PC-3 (cell line): ENCODE measurements at regions not wholly inside any gene's neighbourhood (a gene's known extent, or its start where the extent isn't known, plus 50 kb on each side); places are given as distances from the start of the nearest gene placed in this dataset.

Experiments
- EZH2 ChIP-seq: fragments of 300-600 bp; sonication (generic); IDR thresholded peaks from one replicate; pipeline ENCODE4 v1.6.1; 2017; ENCODE audit warnings: antibody characterized with exemption, mild to moderate bottlenecking, low read length; ENCODE audit not compliant: unreplicated experiment
- EZH2phosphoT487 ChIP-seq: fragments of 300-600 bp; sonication (generic); IDR thresholded peaks from 2 replicates; pipeline ENCODE4 v1.6.1; 2018; ENCODE audit warnings: mild to moderate bottlenecking, antibody characterized with exemption, low read length, borderline replicate concordance
- TF ChIP-seq, protein P1 (sequence below): fragments of 300-600 bp; sonication (generic); conservative IDR thresholded peaks from 2 replicates; pipeline ENCODE4 v1.5.1; 2017; ENCODE audit warnings: antibody characterized with exemption, low read depth, mild to moderate bottlenecking, low read length

DNA sequence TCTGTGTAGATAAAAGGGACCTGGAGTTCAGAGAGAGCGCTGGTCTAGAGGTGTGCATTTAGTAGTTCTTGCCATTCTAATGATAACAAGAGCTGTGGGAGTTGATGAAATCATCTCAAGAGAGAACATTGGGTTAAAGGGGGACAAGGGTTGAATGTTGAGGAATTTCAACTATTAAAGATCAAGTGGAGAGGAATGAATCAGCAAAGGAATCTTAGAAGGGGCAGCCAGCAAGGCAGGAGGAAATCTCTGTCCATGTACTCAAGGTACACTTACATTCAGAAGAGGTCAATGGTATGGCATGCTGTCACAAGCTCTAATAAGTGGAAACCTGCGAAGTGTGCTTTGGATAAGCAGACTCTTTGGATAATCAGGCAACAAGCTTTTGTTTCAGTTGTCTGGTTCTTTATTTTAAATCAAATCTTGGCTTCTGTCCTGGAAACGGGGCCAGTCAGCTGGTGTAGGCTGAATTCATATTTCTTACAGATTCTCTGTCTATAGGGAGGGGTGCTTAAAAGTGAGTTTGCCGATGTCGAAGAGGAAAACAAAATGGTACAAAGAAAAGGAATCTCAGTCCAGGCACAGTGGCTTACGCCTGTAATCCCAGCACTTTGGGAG, 320.5 kb upstream of the CD180 start:
- TF ChIP-seq EZH2, result no peak
- TF ChIP-seq, protein P1, sequence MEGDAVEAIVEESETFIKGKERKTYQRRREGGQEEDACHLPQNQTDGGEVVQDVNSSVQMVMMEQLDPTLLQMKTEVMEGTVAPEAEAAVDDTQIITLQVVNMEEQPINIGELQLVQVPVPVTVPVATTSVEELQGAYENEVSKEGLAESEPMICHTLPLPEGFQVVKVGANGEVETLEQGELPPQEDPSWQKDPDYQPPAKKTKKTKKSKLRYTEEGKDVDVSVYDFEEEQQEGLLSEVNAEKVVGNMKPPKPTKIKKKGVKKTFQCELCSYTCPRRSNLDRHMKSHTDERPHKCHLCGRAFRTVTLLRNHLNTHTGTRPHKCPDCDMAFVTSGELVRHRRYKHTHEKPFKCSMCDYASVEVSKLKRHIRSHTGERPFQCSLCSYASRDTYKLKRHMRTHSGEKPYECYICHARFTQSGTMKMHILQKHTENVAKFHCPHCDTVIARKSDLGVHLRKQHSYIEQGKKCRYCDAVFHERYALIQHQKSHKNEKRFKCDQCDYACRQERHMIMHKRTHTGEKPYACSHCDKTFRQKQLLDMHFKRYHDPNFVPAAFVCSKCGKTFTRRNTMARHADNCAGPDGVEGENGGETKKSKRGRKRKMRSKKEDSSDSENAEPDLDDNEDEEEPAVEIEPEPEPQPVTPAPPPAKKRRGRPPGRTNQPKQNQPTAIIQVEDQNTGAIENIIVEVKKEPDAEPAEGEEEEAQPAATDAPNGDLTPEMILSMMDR, result no peak
- TF ChIP-seq EZH2phosphoT487, result no peak
